HEK293 (cell line): ENCODE measurements at regions not wholly inside any gene's neighbourhood (a gene's known extent, or its start where the extent isn't known, plus 50 kb on each side); places are given as distances from the start of the nearest gene placed in this dataset.

ENCODE experiments used
- CTCF ChIA-PET: fragments of 350-600 bp; formaldehyde crosslinking; extraction: SDS; loops from one replicate; lab custom pipeline; 2021; ENCODE audit warnings: antibody characterized with exemption; lab: Yijun Ruan, JAX
- POLR2A ChIA-PET: fragments of 300-600 bp; formaldehyde crosslinking; extraction: SDS; loops from one replicate; lab custom pipeline; 2020; ENCODE audit warnings: antibody characterized with exemption, inconsistent platforms; lab: Yijun Ruan, JAX
- H3K27ac ChIP-seq: fragments of 200-500 bp; sonication (Bioruptor generic); 2 replicates; pipeline ENCODE4 v1.5.1; 2014; ENCODE audit warnings: low read depth, low read length, control low read depth, inconsistent platforms; ENCODE audit errors: extremely low read depth
- H3K36me3 ChIP-seq, 2 experiments: fragments of 200-500 bp in 1 of 2; sonication (Bioruptor generic) in 1 of 2; 1 replicate in 1 of 2; 2 replicates in 1 of 2; pipeline ENCODE4 v1.5.1; 2014 to 2017; ENCODE audit warnings: inconsistent platforms in 2 of 2, low read length in 2 of 2; ENCODE audit not compliant: control insufficient read depth in 2 of 2, insufficient read depth in 1 of 2
- H3K4me1 ChIP-seq: fragments of 200-500 bp; sonication (Bioruptor generic); 2 replicates; pipeline ENCODE4 v1.5.1; 2014; ENCODE audit warnings: mild to moderate bottlenecking, low read length, inconsistent platforms; ENCODE audit not compliant: control insufficient read depth, insufficient read depth
- H3K4me3 ChIP-seq: 2 replicates; pipeline ENCODE4 v1.5.1; 2011; ENCODE audit warnings: low read depth, mild to moderate bottlenecking, control low read depth, low read length, moderate library complexity
- H3K9me3 ChIP-seq: fragments of 200-500 bp; sonication (Bioruptor generic); 2 replicates; pipeline ENCODE4 v1.5.1; 2014; ENCODE audit warnings: low read depth, low read length, inconsistent platforms; ENCODE audit not compliant: control insufficient read depth, insufficient read depth
- GFI1B ChIP-seq: fragments of 450-650 bp; formaldehyde crosslinking; IDR thresholded peaks from 2 replicates; pipeline ENCODE4 v1.5.1; 2016; ENCODE audit warnings: missing biosample characterization, missing genetic modification characterization
- GLI2 ChIP-seq: fragments of 450-650 bp; formaldehyde crosslinking; IDR thresholded peaks from 2 replicates; pipeline ENCODE4; 2017; ENCODE audit warnings: missing biosample characterization, missing genetic modification characterization, low read depth, borderline replicate concordance
- HOXC10 ChIP-seq: sonication (generic); formaldehyde crosslinking; IDR thresholded peaks from 2 replicates; pipeline ENCODE4 v1.8.1; 2023; ENCODE audit warnings: mild to moderate bottlenecking, missing genetic modification reagents
- RBAK ChIP-seq: fragments of 450-650 bp; formaldehyde crosslinking; IDR thresholded peaks from 2 replicates; pipeline ENCODE4 v1.5.1; 2016; ENCODE audit warnings: missing biosample characterization, missing genetic modification characterization
- SCRT1 ChIP-seq: fragments of 450-650 bp; formaldehyde crosslinking; IDR thresholded peaks from 2 replicates; pipeline ENCODE4 v1.5.1; 2016; ENCODE audit warnings: missing biosample characterization, missing genetic modification characterization, borderline replicate concordance
- YY2 ChIP-seq: fragments of 450-650 bp; formaldehyde crosslinking; IDR thresholded peaks from 2 replicates; pipeline ENCODE4 v1.5.1; 2016; ENCODE audit warnings: missing biosample characterization, missing genetic modification characterization
- ZFP69B ChIP-seq: fragments of 450-650 bp; formaldehyde crosslinking; IDR thresholded peaks from 2 replicates; pipeline ENCODE4 v1.5.1; 2016; ENCODE audit warnings: missing biosample characterization, missing genetic modification characterization
- ZNF114 ChIP-seq: fragments of 450-650 bp; formaldehyde crosslinking; IDR thresholded peaks from 2 replicates; pipeline ENCODE4 v1.5.0; 2017; ENCODE audit warnings: missing biosample characterization, missing genetic modification characterization
- ZNF174 ChIP-seq: fragments of 450-650 bp; formaldehyde crosslinking; IDR thresholded peaks from 2 replicates; pipeline ENCODE4 v1.5.0; 2017; ENCODE audit warnings: missing biosample characterization, mild to moderate bottlenecking, missing genetic modification characterization
- ZNF221 ChIP-seq: fragments of 450-650 bp; formaldehyde crosslinking; IDR thresholded peaks from 2 replicates; pipeline ENCODE4 v1.5.1; 2017; ENCODE audit warnings: missing biosample characterization, missing genetic modification characterization, borderline replicate concordance
- ZNF266 ChIP-seq: fragments of 450-650 bp; formaldehyde crosslinking; IDR thresholded peaks from 2 replicates; pipeline ENCODE4 v1.5.1; 2016; ENCODE audit warnings: missing biosample characterization, missing genetic modification characterization, low read depth
- ZNF366 ChIP-seq: fragments of 450-650 bp; formaldehyde crosslinking; conservative IDR thresholded peaks from 2 replicates; pipeline ENCODE4 v1.5.1; 2016; ENCODE audit warnings: missing biosample characterization, missing genetic modification characterization
- ZNF391 ChIP-seq: fragments of 450-650 bp; formaldehyde crosslinking; IDR thresholded peaks from 2 replicates; pipeline ENCODE4 v1.5.1; 2016; ENCODE audit warnings: low read depth, missing biosample characterization, missing genetic modification characterization, borderline replicate concordance
- ZNF433 ChIP-seq: fragments of 450-650 bp; formaldehyde crosslinking; IDR thresholded peaks from 2 replicates; pipeline ENCODE4 v1.5.1; 2016; ENCODE audit warnings: missing biosample characterization, missing genetic modification characterization, low read depth
- ZNF600 ChIP-seq: fragments of 450-650 bp; formaldehyde crosslinking; IDR thresholded peaks from 2 replicates; pipeline ENCODE4 v1.5.1; 2016; ENCODE audit warnings: missing biosample characterization, missing genetic modification characterization
- ZNF624 ChIP-seq: fragments of 450-650 bp; formaldehyde crosslinking; IDR thresholded peaks from 2 replicates; pipeline ENCODE4 v1.5.1; 2017; ENCODE audit warnings: missing biosample characterization, missing genetic modification characterization
- ZNF701 ChIP-seq: fragments of 450-650 bp; formaldehyde crosslinking; IDR thresholded peaks from 2 replicates; pipeline ENCODE4 v1.5.1; 2016; ENCODE audit warnings: missing biosample characterization, missing genetic modification characterization
- ZNF707 ChIP-seq: fragments of 450-650 bp; formaldehyde crosslinking; IDR thresholded peaks from 2 replicates; pipeline ENCODE4 v1.5.1; 2016; ENCODE audit warnings: missing biosample characterization, missing genetic modification characterization
- ZNF747 ChIP-seq: fragments of 450-650 bp; formaldehyde crosslinking; IDR thresholded peaks from 2 replicates; pipeline ENCODE4 v1.5.1; 2016; ENCODE audit warnings: missing biosample characterization, missing genetic modification characterization
- ZNF776 ChIP-seq: fragments of 450-650 bp; formaldehyde crosslinking; IDR thresholded peaks from 2 replicates; pipeline ENCODE4 v1.5.0; 2017; ENCODE audit warnings: missing biosample characterization, missing genetic modification characterization, borderline replicate concordance
- ZNF843 ChIP-seq: fragments of 450-650 bp; formaldehyde crosslinking; IDR thresholded peaks from 2 replicates; pipeline ENCODE4 v1.5.1; 2016; ENCODE audit warnings: missing biosample characterization, missing genetic modification characterization
- TF ChIP-seq, protein P1 (sequence below): fragments of 450-650 bp; formaldehyde crosslinking; IDR thresholded peaks from 2 replicates; pipeline ENCODE4 v1.5.1; 2016; ENCODE audit warnings: missing biosample characterization, missing genetic modification characterization
- TF ChIP-seq, protein P2 (sequence below): fragments of 450-650 bp; formaldehyde crosslinking; IDR thresholded peaks from 2 replicates; pipeline ENCODE4 v1.5.1; 2016; ENCODE audit warnings: missing biosample characterization, missing genetic modification characterization
- TF ChIP-seq, protein P3 (sequence below): fragments of 450-650 bp; formaldehyde crosslinking; IDR thresholded peaks from 2 replicates; pipeline ENCODE4 v1.5.1; 2017; ENCODE audit warnings: missing biosample characterization, mild to moderate bottlenecking, missing genetic modification characterization, moderate library complexity

DNA sequence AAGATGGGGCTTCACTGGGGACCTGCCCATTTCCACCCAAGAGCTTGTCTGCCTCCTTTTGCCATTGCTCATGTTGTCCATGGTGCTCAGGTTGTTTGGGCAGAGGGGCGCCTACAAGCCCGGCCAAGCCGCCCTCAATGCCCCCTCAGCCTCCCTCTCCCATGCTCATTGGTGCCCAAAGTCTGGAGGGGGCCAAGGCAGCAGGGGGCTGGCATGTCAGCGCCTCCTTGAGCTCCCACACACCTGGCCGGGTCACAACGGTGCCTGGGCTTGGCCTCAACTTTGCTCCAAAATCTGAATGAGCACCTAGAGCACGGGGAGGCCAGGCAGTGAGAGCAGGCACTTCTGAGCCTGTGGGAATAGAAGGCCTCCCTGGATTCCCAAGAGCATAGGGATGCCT lies 1598.8 kb downstream of the PCDH7 start:
- H3K4me1 ChIP-seq = no peaks in the 10 kb centered on the region
- no peaks in the 10 kb centered on the region for H3K9me3 ChIP-seq
- no peaks in the 10 kb centered on the region for H3K36me3 ChIP-seq
- TF ChIP-seq YY2 = no peak
- no peak for TF ChIP-seq RBAK (tag by site-specific recombination)
- TF ChIP-seq ZNF266 (tag by site-specific recombination) = no peak
- TF ChIP-seq ZNF776 (tag by site-specific recombination) = no peak
- no peak for TF ChIP-seq ZNF747 (tag by site-specific recombination)
- TF ChIP-seq, protein P1, sequence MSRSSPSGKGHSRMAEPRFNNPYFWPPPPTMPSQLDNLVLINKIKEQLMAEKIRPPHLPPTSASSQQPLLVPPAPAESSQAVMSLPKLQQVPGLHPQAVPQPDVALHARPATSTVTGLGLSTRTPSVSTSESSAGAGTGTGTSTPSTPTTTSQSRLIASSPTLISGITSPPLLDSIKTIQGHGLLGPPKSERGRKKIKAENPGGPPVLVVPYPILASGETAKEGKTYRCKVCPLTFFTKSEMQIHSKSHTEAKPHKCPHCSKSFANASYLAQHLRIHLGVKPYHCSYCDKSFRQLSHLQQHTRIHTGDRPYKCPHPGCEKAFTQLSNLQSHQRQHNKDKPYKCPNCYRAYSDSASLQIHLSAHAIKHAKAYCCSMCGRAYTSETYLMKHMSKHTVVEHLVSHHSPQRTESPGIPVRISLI (tag by site-specific recombination) = no peak
- TF ChIP-seq ZNF366 (tag by site-specific recombination) = no peak
- no peak for TF ChIP-seq ZNF707 (tag by site-specific recombination)
- no peak for TF ChIP-seq ZNF600 (tag by site-specific recombination)
- TF ChIP-seq ZNF221 (tag by site-specific recombination) = no peak
- TF ChIP-seq HOXC10 (CRISPR knock-in tag) = no peak
- TF ChIP-seq ZNF701 (tag by site-specific recombination) = no peak
- TF ChIP-seq, protein P2, sequence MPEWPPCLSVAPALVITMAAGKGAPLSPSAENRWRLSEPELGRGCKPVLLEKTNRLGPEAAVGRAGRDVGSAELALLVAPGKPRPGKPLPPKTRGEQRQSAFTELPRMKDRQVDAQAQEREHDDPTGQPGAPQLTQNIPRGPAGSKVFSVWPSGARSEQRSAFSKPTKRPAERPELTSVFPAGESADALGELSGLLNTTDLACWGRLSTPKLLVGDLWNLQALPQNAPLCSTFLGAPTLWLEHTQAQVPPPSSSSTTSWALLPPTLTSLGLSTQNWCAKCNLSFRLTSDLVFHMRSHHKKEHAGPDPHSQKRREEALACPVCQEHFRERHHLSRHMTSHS (tag by site-specific recombination) = no peak
- no peak for TF ChIP-seq GLI2 (tag by site-specific recombination)
- TF ChIP-seq ZNF624 = no peak
- TF ChIP-seq, all 188 proteins: peak for 0
- Histone ChIP-seq H3K4me3 (no peak overlapping the region), H3K27ac (no peak overlapping the region)
- CTCF ChIA-PET = no interaction called here
- POLR2A ChIA-PET = no interaction called here

DNA sequence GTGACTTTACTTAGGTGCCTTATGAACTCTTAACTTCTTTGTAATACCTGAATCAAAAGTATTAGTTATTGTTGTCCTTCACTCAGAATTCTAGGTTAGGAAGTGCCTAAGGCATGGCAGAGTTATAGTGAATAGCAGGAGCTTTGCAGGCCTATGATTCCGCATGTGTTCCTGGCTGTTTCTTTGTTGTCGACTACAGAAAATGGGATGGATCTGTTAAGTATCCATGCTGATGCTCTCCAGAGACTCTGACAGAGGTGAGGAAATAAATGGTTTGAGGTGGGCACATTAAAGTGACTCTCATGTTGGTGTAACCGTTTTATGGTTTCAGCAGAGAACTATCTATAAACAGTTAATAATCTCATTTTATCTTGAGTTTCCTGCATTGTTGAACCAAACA lies 1601.3 kb downstream of the PCDH7 start:
- no peak overlapping the region for H3K27ac ChIP-seq
- no peak for TF ChIP-seq ZFP69B (tag by site-specific recombination)
- TF ChIP-seq, protein P3, sequence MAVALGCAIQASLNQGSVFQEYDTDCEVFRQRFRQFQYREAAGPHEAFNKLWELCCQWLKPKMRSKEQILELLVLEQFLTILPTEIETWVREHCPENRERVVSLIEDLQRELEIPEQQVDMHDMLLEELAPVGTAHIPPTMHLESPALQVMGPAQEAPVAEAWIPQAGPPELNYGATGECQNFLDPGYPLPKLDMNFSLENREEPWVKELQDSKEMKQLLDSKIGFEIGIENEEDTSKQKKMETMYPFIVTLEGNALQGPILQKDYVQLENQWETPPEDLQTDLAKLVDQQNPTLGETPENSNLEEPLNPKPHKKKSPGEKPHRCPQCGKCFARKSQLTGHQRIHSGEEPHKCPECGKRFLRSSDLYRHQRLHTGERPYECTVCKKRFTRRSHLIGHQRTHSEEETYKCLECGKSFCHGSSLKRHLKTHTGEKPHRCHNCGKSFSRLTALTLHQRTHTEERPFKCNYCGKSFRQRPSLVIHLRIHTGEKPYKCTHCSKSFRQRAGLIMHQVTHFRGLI (tag by site-specific recombination) = no peak
- TF ChIP-seq ZNF843 (tag by site-specific recombination) = no peak
- no peak for TF ChIP-seq ZNF391 (tag by site-specific recombination)
- no peak for TF ChIP-seq ZNF114
- no peak for TF ChIP-seq ZNF433 (tag by site-specific recombination)
- TF ChIP-seq ZNF266 (tag by site-specific recombination) = no peak
- TF ChIP-seq GFI1B (tag by site-specific recombination) = no peak
- TF ChIP-seq SCRT1 = no peak
- no peak for TF ChIP-seq ZNF174
- ChIA-PET CTCF (no interaction called here), POLR2A (no interaction called here)
- H3K9me3 ChIP-seq = no peaks in the 10 kb centered on the region
- no peaks in the 10 kb centered on the region for H3K4me1 ChIP-seq
- no peak overlapping the region for H3K4me3 ChIP-seq
- no peaks in the 10 kb centered on the region for H3K36me3 ChIP-seq
